GM23338 (cell line): ENCODE measurements at regions not wholly inside any gene's neighbourhood (a gene's known extent, or its start where the extent isn't known, plus 50 kb on each side); places are given as distances from the start of the nearest gene placed in this dataset.

Experiments used
- CREB1 ChIP-seq: fragments of 250-450 bp; sonication (Bioruptor Pico); IDR thresholded peaks from 2 replicates; pipeline ENCODE4 v1.5.0; 2020; ENCODE audit warnings: low read depth, mild to moderate bottlenecking, moderate library complexity
- EZH2 ChIP-seq: fragments of 200-600 bp; sonication (generic); IDR thresholded peaks from one replicate; pipeline ENCODE4 v1.8.0; 2017; ENCODE audit warnings: antibody characterized with exemption, mild to moderate bottlenecking, low read depth; ENCODE audit not compliant: unreplicated experiment
- EZH2phosphoT487 ChIP-seq: fragments of 200-600 bp; sonication (generic); IDR thresholded peaks from one replicate; pipeline ENCODE4 v1.8.1; 2018; ENCODE audit warnings: antibody characterized with exemption; ENCODE audit not compliant: unreplicated experiment
- JUNB ChIP-seq: IDR thresholded peaks from one replicate; pipeline ENCODE4 v1.6.1; 2016; ENCODE audit warnings: antibody characterized with exemption; ENCODE audit not compliant: unreplicated experiment
- NANOG ChIP-seq: IDR thresholded peaks from 2 replicates; pipeline ENCODE4 v1.6.1; 2016; ENCODE audit warnings: antibody characterized with exemption, borderline replicate concordance
- POLR2AphosphoS5 ChIP-seq: IDR thresholded peaks from 2 replicates; pipeline ENCODE4 v1.6.1; 2016; ENCODE audit warnings: antibody characterized with exemption, low read depth
- STAT1 ChIP-seq: IDR thresholded peaks from one replicate; pipeline ENCODE4 v1.6.1; 2016; ENCODE audit warnings: antibody characterized with exemption; ENCODE audit not compliant: unreplicated experiment
- ZNF331 ChIP-seq: fragments of 250-450 bp; sonication (Bioruptor Pico); IDR thresholded peaks from 2 replicates; pipeline ENCODE4 v1.5.0; 2020; ENCODE audit warnings: low read depth, mild to moderate bottlenecking, moderate library complexity
- TF ChIP-seq, protein P1 (sequence below), 2 experiments: fragments of 200-600 bp in 1 of 2; sonication (generic) in 1 of 2; conservative IDR thresholded peaks; 2 replicates each; pipeline versions ENCODE4 v1.5.1 to v1.6.1; 2016 to 2017; ENCODE audit warnings: antibody characterized with exemption in 2 of 2, low read depth in 2 of 2, mild to moderate bottlenecking in 2 of 2, moderate library complexity in 1 of 2
- TF ChIP-seq, protein P2 (sequence below): IDR thresholded peaks from one replicate; pipeline ENCODE4 v1.6.1; 2018; ENCODE audit warnings: antibody characterized with exemption; ENCODE audit not compliant: unreplicated experiment
- TF ChIP-seq, protein P3 (sequence below): IDR thresholded peaks from 2 replicates; pipeline ENCODE4 v1.6.1; 2016; ENCODE audit warnings: antibody characterized with exemption
- TF ChIP-seq, protein P4 (sequence below): fragments of 250-450 bp; sonication (Bioruptor Pico); IDR thresholded peaks from 2 replicates; pipeline ENCODE4 v1.5.0; 2020; ENCODE audit warnings: mild to moderate bottlenecking, moderate library complexity

DNA sequence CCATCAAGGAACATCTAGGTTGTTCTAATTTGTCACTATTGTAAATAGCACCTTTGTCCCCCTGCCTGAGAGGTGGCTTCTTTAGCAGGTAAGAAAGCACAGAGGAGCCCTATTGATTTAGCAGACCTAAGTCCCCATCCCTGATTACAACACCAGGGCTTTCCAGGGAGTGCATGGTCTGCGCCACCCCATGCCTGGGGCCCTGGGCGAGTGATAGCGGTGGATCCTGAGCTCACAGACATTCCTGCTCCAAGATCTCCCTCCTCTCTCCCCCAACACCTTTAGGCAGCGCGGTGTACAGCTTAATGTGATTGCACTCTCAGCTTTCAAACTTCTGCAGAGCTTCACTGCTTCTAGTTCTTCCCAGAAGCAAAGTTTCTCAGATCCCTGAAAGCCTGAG, 67.4 kb upstream of the WWC1 start:
- TF ChIP-seq EZH2phosphoT487 = no peak
- no peak for TF ChIP-seq JUNB
- TF ChIP-seq EZH2 = no peak
- TF ChIP-seq, protein P1, sequence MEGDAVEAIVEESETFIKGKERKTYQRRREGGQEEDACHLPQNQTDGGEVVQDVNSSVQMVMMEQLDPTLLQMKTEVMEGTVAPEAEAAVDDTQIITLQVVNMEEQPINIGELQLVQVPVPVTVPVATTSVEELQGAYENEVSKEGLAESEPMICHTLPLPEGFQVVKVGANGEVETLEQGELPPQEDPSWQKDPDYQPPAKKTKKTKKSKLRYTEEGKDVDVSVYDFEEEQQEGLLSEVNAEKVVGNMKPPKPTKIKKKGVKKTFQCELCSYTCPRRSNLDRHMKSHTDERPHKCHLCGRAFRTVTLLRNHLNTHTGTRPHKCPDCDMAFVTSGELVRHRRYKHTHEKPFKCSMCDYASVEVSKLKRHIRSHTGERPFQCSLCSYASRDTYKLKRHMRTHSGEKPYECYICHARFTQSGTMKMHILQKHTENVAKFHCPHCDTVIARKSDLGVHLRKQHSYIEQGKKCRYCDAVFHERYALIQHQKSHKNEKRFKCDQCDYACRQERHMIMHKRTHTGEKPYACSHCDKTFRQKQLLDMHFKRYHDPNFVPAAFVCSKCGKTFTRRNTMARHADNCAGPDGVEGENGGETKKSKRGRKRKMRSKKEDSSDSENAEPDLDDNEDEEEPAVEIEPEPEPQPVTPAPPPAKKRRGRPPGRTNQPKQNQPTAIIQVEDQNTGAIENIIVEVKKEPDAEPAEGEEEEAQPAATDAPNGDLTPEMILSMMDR (conservative IDR thresholded peaks at IDR 0.05; ENCODE audit: low read depth in 2 of 2) = no peak
- TF ChIP-seq, protein P2, sequence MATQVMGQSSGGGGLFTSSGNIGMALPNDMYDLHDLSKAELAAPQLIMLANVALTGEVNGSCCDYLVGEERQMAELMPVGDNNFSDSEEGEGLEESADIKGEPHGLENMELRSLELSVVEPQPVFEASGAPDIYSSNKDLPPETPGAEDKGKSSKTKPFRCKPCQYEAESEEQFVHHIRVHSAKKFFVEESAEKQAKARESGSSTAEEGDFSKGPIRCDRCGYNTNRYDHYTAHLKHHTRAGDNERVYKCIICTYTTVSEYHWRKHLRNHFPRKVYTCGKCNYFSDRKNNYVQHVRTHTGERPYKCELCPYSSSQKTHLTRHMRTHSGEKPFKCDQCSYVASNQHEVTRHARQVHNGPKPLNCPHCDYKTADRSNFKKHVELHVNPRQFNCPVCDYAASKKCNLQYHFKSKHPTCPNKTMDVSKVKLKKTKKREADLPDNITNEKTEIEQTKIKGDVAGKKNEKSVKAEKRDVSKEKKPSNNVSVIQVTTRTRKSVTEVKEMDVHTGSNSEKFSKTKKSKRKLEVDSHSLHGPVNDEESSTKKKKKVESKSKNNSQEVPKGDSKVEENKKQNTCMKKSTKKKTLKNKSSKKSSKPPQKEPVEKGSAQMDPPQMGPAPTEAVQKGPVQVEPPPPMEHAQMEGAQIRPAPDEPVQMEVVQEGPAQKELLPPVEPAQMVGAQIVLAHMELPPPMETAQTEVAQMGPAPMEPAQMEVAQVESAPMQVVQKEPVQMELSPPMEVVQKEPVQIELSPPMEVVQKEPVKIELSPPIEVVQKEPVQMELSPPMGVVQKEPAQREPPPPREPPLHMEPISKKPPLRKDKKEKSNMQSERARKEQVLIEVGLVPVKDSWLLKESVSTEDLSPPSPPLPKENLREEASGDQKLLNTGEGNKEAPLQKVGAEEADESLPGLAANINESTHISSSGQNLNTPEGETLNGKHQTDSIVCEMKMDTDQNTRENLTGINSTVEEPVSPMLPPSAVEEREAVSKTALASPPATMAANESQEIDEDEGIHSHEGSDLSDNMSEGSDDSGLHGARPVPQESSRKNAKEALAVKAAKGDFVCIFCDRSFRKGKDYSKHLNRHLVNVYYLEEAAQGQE = no peak
- no peak for TF ChIP-seq POLR2AphosphoS5
- TF ChIP-seq NANOG = no peak
- TF ChIP-seq ZNF331 (CRISPR knock-in tag) = no peak
- no peak for TF ChIP-seq STAT1
- TF ChIP-seq, protein P3, sequence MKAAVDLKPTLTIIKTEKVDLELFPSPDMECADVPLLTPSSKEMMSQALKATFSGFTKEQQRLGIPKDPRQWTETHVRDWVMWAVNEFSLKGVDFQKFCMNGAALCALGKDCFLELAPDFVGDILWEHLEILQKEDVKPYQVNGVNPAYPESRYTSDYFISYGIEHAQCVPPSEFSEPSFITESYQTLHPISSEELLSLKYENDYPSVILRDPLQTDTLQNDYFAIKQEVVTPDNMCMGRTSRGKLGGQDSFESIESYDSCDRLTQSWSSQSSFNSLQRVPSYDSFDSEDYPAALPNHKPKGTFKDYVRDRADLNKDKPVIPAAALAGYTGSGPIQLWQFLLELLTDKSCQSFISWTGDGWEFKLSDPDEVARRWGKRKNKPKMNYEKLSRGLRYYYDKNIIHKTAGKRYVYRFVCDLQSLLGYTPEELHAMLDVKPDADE = no peak
- TF ChIP-seq, protein P4, sequence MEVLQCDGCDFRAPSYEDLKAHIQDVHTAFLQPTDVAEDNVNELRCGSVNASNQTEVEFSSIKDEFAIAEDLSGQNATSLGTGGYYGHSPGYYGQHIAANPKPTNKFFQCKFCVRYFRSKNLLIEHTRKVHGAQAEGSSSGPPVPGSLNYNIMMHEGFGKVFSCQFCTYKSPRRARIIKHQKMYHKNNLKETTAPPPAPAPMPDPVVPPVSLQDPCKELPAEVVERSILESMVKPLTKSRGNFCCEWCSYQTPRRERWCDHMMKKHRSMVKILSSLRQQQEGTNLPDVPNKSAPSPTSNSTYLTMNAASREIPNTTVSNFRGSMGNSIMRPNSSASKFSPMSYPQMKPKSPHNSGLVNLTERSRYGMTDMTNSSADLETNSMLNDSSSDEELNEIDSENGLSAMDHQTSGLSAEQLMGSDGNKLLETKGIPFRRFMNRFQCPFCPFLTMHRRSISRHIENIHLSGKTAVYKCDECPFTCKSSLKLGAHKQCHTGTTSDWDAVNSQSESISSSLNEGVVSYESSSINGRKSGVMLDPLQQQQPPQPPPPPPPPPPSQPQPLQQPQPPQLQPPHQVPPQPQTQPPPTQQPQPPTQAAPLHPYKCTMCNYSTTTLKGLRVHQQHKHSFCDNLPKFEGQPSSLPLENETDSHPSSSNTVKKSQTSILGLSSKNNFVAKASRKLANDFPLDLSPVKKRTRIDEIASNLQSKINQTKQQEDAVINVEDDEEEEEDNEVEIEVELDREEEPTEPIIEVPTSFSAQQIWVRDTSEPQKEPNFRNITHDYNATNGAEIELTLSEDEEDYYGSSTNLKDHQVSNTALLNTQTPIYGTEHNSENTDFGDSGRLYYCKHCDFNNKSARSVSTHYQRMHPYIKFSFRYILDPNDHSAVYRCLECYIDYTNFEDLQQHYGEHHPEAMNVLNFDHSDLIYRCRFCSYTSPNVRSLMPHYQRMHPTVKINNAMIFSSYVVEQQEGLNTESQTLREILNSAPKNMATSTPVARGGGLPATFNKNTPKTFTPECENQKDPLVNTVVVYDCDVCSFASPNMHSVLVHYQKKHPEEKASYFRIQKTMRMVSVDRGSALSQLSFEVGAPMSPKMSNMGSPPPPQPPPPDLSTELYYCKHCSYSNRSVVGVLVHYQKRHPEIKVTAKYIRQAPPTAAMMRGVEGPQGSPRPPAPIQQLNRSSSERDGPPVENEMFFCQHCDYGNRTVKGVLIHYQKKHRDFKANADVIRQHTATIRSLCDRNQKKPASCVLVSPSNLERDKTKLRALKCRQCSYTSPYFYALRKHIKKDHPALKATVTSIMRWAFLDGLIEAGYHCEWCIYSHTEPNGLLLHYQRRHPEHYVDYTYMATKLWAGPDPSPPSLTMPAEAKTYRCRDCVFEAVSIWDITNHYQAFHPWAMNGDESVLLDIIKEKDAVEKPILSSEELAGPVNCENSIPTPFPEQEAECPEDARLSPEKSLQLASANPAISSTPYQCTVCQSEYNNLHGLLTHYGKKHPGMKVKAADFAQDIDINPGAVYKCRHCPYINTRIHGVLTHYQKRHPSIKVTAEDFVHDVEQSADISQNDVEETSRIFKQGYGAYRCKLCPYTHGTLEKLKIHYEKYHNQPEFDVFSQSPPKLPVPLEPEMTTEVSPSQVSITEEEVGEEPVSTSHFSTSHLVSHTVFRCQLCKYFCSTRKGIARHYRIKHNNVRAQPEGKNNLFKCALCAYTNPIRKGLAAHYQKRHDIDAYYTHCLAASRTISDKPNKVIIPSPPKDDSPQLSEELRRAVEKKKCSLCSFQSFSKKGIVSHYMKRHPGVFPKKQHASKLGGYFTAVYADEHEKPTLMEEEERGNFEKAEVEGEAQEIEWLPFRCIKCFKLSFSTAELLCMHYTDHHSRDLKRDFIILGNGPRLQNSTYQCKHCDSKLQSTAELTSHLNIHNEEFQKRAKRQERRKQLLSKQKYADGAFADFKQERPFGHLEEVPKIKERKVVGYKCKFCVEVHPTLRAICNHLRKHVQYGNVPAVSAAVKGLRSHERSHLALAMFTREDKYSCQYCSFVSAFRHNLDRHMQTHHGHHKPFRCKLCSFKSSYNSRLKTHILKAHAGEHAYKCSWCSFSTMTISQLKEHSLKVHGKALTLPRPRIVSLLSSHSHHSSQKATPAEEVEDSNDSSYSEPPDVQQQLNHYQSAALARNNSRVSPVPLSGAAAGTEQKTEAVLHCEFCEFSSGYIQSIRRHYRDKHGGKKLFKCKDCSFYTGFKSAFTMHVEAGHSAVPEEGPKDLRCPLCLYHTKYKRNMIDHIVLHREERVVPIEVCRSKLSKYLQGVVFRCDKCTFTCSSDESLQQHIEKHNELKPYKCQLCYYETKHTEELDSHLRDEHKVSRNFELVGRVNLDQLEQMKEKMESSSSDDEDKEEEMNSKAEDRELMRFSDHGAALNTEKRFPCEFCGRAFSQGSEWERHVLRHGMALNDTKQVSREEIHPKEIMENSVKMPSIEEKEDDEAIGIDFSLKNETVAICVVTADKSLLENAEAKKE = no peak
- no peak for TF ChIP-seq CREB1 (CRISPR knock-in tag)
